H9 (cell line): ENCODE measurements at regions not wholly inside any gene's neighbourhood (a gene's known extent, or its start where the extent isn't known, plus 50 kb on each side); places are given as distances from the start of the nearest gene placed in this dataset.

ENCODE experiments used
- DNase-seq: peaks from one replicate; pipeline ENCODE4 v3.0.0-alpha.2; 2017
- H2AFZ ChIP-seq: one replicate; pipeline ENCODE4 v1.6.1; 2013; ENCODE audit warnings: mild to moderate bottlenecking, low read length, control low read depth, moderate library complexity
- H2AK5ac ChIP-seq: 2 replicates; pipeline ENCODE4 v1.6.1; 2013; ENCODE audit warnings: low read length, control low read depth, mixed read lengths; ENCODE audit not compliant: insufficient read length
- H2BK120ac ChIP-seq: one replicate; pipeline ENCODE4 v1.6.1; 2013; ENCODE audit warnings: low read depth, mild to moderate bottlenecking, low read length, control low read depth, inconsistent platforms; ENCODE audit not compliant: poor library complexity, severe bottlenecking
- H2BK12ac ChIP-seq: 2 replicates; pipeline ENCODE4 v1.6.1; 2013; ENCODE audit warnings: low read length, control low read depth, mixed read lengths, low read depth; ENCODE audit not compliant: insufficient read length
- H2BK15ac ChIP-seq: 2 replicates; pipeline ENCODE4 v1.6.1; 2013; ENCODE audit warnings: low read depth, low read length, control low read depth
- H2BK20ac ChIP-seq: one replicate; pipeline ENCODE4 v1.6.1; 2013; ENCODE audit warnings: low read depth, mild to moderate bottlenecking, low read length, control low read depth, inconsistent platforms; ENCODE audit not compliant: poor library complexity, severe bottlenecking
- H2BK5ac ChIP-seq: 2 replicates; pipeline ENCODE4 v1.6.1; 2013; ENCODE audit warnings: low read length, control low read depth, mixed read lengths; ENCODE audit not compliant: insufficient read length
- H3K14ac ChIP-seq: 2 replicates; pipeline ENCODE4 v1.6.1; 2013; ENCODE audit warnings: low read length, control low read depth; ENCODE audit not compliant: insufficient read depth
- H3K18ac ChIP-seq: 2 replicates; pipeline ENCODE4 v1.6.1; 2013; ENCODE audit warnings: low read depth, mild to moderate bottlenecking, mixed read lengths, low read length, control low read depth; ENCODE audit not compliant: insufficient read length
- H3K23ac ChIP-seq: 2 replicates; pipeline ENCODE4 v1.6.1; 2013; ENCODE audit warnings: low read length, control low read depth, mixed read lengths, low read depth; ENCODE audit not compliant: insufficient read length
- H3K23me2 ChIP-seq: 2 replicates; pipeline ENCODE4 v1.6.1; 2013; ENCODE audit warnings: low read depth, mild to moderate bottlenecking, mixed read lengths, low read length, control low read depth; ENCODE audit not compliant: insufficient read length, poor library complexity, severe bottlenecking
- H3K27ac ChIP-seq: 2 replicates; pipeline ENCODE4 v1.5.1; 2013; ENCODE audit warnings: low read length, control low read depth, mixed read lengths, low read depth; ENCODE audit not compliant: insufficient read length
- H3K27me3 ChIP-seq: 2 replicates; pipeline ENCODE4 v1.6.1; 2013; ENCODE audit warnings: low read length, control low read depth, inconsistent platforms; ENCODE audit not compliant: insufficient read depth
- H3K4ac ChIP-seq: 2 replicates; pipeline ENCODE4 v1.6.1; 2013; ENCODE audit warnings: low read depth, mild to moderate bottlenecking, control low read depth, inconsistent platforms, low read length, moderate library complexity
- H3K4me1 ChIP-seq: 2 replicates; pipeline ENCODE4 v1.6.1; 2013; ENCODE audit warnings: low read length, control low read depth, inconsistent platforms; ENCODE audit not compliant: insufficient read depth
- H3K4me2 ChIP-seq: 2 replicates; pipeline ENCODE4 v1.6.1; 2013; ENCODE audit warnings: low read length, control low read depth, mixed read lengths; ENCODE audit not compliant: insufficient read length, insufficient read depth
- H3K56ac ChIP-seq: 2 replicates; pipeline ENCODE4 v1.6.1; 2013; ENCODE audit warnings: low read depth, mild to moderate bottlenecking, mixed read lengths, low read length, control low read depth; ENCODE audit not compliant: insufficient read length
- H3K79me1 ChIP-seq: 2 replicates; pipeline ENCODE4 v1.6.1; 2013; ENCODE audit warnings: low read depth, mild to moderate bottlenecking, moderate library complexity, low read length, control low read depth, inconsistent platforms; ENCODE audit not compliant: insufficient read depth, poor library complexity, severe bottlenecking
- H3K79me2 ChIP-seq: 2 replicates; pipeline ENCODE4 v1.6.1; 2013; ENCODE audit warnings: low read length, control low read depth, inconsistent platforms; ENCODE audit not compliant: insufficient read depth
- H3K9ac ChIP-seq: 2 replicates; pipeline ENCODE4 v1.6.1; 2013; ENCODE audit warnings: low read length, control low read depth, mixed read lengths; ENCODE audit not compliant: insufficient read length; ENCODE audit errors: extremely low read depth
- H3K9me3 ChIP-seq: one replicate; pipeline ENCODE4 v1.6.1; 2013; ENCODE audit warnings: low read depth, low read length, inconsistent platforms; ENCODE audit not compliant: control insufficient read depth
- H3T11ph ChIP-seq: one replicate; pipeline ENCODE4 v1.6.1; 2013; ENCODE audit warnings: mild to moderate bottlenecking, low read length, control low read depth, inconsistent platforms
- H4K20me1 ChIP-seq: one replicate; pipeline ENCODE4 v1.6.1; 2013; ENCODE audit not compliant: control insufficient read depth, insufficient read length, insufficient read depth
- H4K5ac ChIP-seq: 2 replicates; pipeline ENCODE4 v1.6.1; 2013; ENCODE audit warnings: low read depth, mild to moderate bottlenecking, mixed read lengths, low read length, control low read depth; ENCODE audit not compliant: insufficient read length
- H4K8ac ChIP-seq: replicated peaks from 2 replicates; pipeline ENCODE4 v1.6.1; 2013; ENCODE audit warnings: low read length, control low read depth, mixed read lengths, low read depth; ENCODE audit not compliant: insufficient read length
- H4K91ac ChIP-seq: 2 replicates; pipeline ENCODE4 v1.6.1; 2013; ENCODE audit warnings: low read depth, mild to moderate bottlenecking, moderate library complexity, mixed read lengths, low read length, control low read depth; ENCODE audit not compliant: insufficient read length
- H3K27ac Mint-ChIP-seq, 3 experiments: 2 replicates in 2 of 3; 3 replicates in 1 of 3; pipeline ENCODE4 v1.8.0; 2020 to 2021; ENCODE audit warnings: mixed read lengths in 3 of 3, mild to moderate bottlenecking in 1 of 3, moderate library complexity in 1 of 3
- H3K27me3 Mint-ChIP-seq: 2 replicates; pipeline ENCODE4 v1.8.0; 2021; ENCODE audit warnings: low read depth, mild to moderate bottlenecking, moderate library complexity, mixed read lengths
- H3K36me3 Mint-ChIP-seq, 3 experiments: 2 replicates in 2 of 3; 3 replicates in 1 of 3; pipeline ENCODE4 v1.8.0; 2020 to 2021; ENCODE audit warnings: low read depth in 3 of 3, mixed read lengths in 3 of 3; ENCODE audit not compliant: insufficient read depth in 1 of 3
- H3K4me1 Mint-ChIP-seq, 2 experiments: 2 replicates each; pipeline ENCODE4 v1.8.0; 2020; ENCODE audit warnings: mixed read lengths in 2 of 2
- H3K4me3 Mint-ChIP-seq, 2 experiments: 2 replicates in 1 of 2; 3 replicates in 1 of 2; pipeline ENCODE4 v1.8.0; 2020 to 2021; ENCODE audit warnings: mild to moderate bottlenecking in 2 of 2, mixed read lengths in 2 of 2, moderate library complexity in 1 of 2
- H3K9me3 Mint-ChIP-seq, 2 experiments: 2 replicates in 1 of 2; 3 replicates in 1 of 2; pipeline ENCODE4 v1.8.0; 2020; ENCODE audit warnings: mild to moderate bottlenecking in 2 of 2, mixed read lengths in 2 of 2, moderate library complexity in 1 of 2
- CTCF ChIP-seq: fragments of 200-600 bp; sonication (generic); conservative IDR thresholded peaks from 3 replicates; pipeline ENCODE4 v1.8.0; 2021; ENCODE audit warnings: antibody characterized with exemption, mild to moderate bottlenecking
- WGBS: extraction: QIAGEN DNeasy Blood & Tissue Kit; methylation state at CpG from one replicate; pipeline ENCODE4 v1.1.7; 2013; ENCODE audit warnings: missing lambda C conversion rate, low lambda C conversion rate, mixed read lengths; ENCODE audit not compliant: insufficient read length; ENCODE audit errors: extremely low coverage; 5-methylcytosine and 5-hydroxymethylcytosine counted together

GRCh38 chr6:167402195-167402686 lies 77.4 kb downstream of the TTLL2 start:
- no peak overlapping the region for H3K9ac ChIP-seq
- Mint-ChIP-seq H3K27ac (peak overlapping the region in 1 of 3 experiments; percentile 72; a peak in 1 of 7 replicates), H3K9me3 (no peaks in the 10 kb centered on the region; a peak in 2 of 5 replicates), H3K36me3 (no peaks in the 10 kb centered on the region), H3K27me3 (peaks cover 14% of the 10 kb centered on the region), H3K4me1 (peaks cover 21 to 26% of the 10 kb centered on the region in 2 experiments), H3K4me3 (no peak overlapping the region)
- no peak overlapping the region for H4K8ac ChIP-seq
- no peak for TF ChIP-seq CTCF
- no peak overlapping the region for H3K23ac ChIP-seq
- no peak overlapping the region for H2AK5ac ChIP-seq
- no peaks in the 10 kb centered on the region for H3K23me2 ChIP-seq
- H2BK15ac ChIP-seq = no peak overlapping the region
- DNase-seq = no peak
- no peak overlapping the region for H3K4ac ChIP-seq
- no peak overlapping the region; the same call in 1 of the 2 replicates for H3K14ac ChIP-seq
- H2AFZ ChIP-seq = no peak overlapping the region
- H3K56ac ChIP-seq = no peak overlapping the region
- H3K79me1 ChIP-seq = no peaks in the 10 kb centered on the region
- no peak overlapping the region for H4K91ac ChIP-seq
- no peaks in the 10 kb centered on the region for H3K27me3 ChIP-seq
- H3K18ac ChIP-seq = peak overlapping the region; percentile 23
- no CpG with 5 or more reads among the region's 16 CpGs for WGBS
- no peak overlapping the region for H3T11ph ChIP-seq
- H2BK120ac ChIP-seq = no peak overlapping the region
- H3K4me2 ChIP-seq = no peak overlapping the region
- no peak overlapping the region for H2BK20ac ChIP-seq
- H2BK5ac ChIP-seq = no peak overlapping the region
- no peaks in the 10 kb centered on the region for H3K79me2 ChIP-seq
- H4K5ac ChIP-seq = no peak overlapping the region
- no peaks in the 10 kb centered on the region for H3K9me3 ChIP-seq
- no peak overlapping the region for H3K27ac ChIP-seq
- no peak overlapping the region for H2BK12ac ChIP-seq
- H4K20me1 ChIP-seq = no peaks in the 10 kb centered on the region
- no peaks in the 10 kb centered on the region; the same call in 1 of the 2 replicates for H3K4me1 ChIP-seq
